ENCODE measurements at regions not wholly inside any gene's neighbourhood (a gene's known extent, or its start where the extent isn't known, plus 50 kb on each side); places are given as distances from the start of the nearest gene placed in this dataset.
"Not testable (repeated sequence)": the region's sequence is repeated elsewhere in the genome, so short reads cannot be mapped to it uniquely, and the experiment has no call there.

- no peak overlapping the region for H3K4me3 ChIP-seq (ENCODE audit: low read depth, low read length)
Measured at GRCh38 chr1:243996223-243996622, 54.9 kb upstream of the ZBTB18 start.

- H3K4me3 ChIP-seq (ENCODE audit: low read depth, low read length): no peak overlapping the region
Measured at GRCh38 chr1:243991650-243992049, 59.4 kb upstream of the ZBTB18 start.

GRCh38 chr1:243984788-243985187 lies 66.3 kb upstream of the ZBTB18 start:
- H3K4me3 ChIP-seq (ENCODE audit: low read depth, low read length): no peak overlapping the region

GRCh38 chr1:243982447-243983018 lies 68.5 kb upstream of the ZBTB18 start:
- H3K4me3 ChIP-seq (ENCODE audit: low read depth, low read length): no peak overlapping the region

- H3K4me3 ChIP-seq (ENCODE audit: low read depth, low read length): no peak overlapping the region
Measured at GRCh38 chr1:243980471-243980870, 70.6 kb upstream of the ZBTB18 start.

GRCh38 chr1:243980071-243980470 lies 71.0 kb upstream of the ZBTB18 start:
- H3K4me3 ChIP-seq (ENCODE audit: low read depth, low read length): no peak overlapping the region

GRCh38 chr1:243979396-243979795 lies 71.7 kb upstream of the ZBTB18 start:
- no peak overlapping the region for H3K4me3 ChIP-seq (ENCODE audit: low read depth, low read length)

- H3K4me3 ChIP-seq (ENCODE audit: low read depth, low read length): no peak overlapping the region
Measured at GRCh38 chr1:243977094-243977493, 74.0 kb upstream of the ZBTB18 start.

- H3K4me3 ChIP-seq (ENCODE audit: low read depth, low read length): no peak overlapping the region
Measured at GRCh38 chr1:243974451-243975292, 76.4 kb upstream of the ZBTB18 start.

- H3K4me3 ChIP-seq (ENCODE audit: low read depth, low read length): no peak overlapping the region
Measured at GRCh38 chr1:243973169-243973568, 77.9 kb upstream of the ZBTB18 start.

- H3K4me3 ChIP-seq (ENCODE audit: low read depth, low read length): no peak overlapping the region
Measured at GRCh38 chr1:243970077-243970476, 81.0 kb upstream of the ZBTB18 start.

GRCh38 chr1:243968413-243968812 lies 82.7 kb upstream of the ZBTB18 start:
- H3K4me3 ChIP-seq (ENCODE audit: low read depth, low read length): no peak overlapping the region

- H3K4me3 ChIP-seq (ENCODE audit: low read depth, low read length): no peak overlapping the region
Measured at GRCh38 chr1:243964915-243965314, 86.2 kb upstream of the ZBTB18 start.

- H3K4me3 ChIP-seq (ENCODE audit: low read depth, low read length): no peak overlapping the region
Measured at GRCh38 chr1:243963571-243963970, 87.5 kb upstream of the ZBTB18 start.

- no peak overlapping the region for H3K4me3 ChIP-seq (ENCODE audit: low read depth, low read length)
Measured at GRCh38 chr1:243962541-243962940, 88.5 kb upstream of the ZBTB18 start.

- no peak overlapping the region for H3K4me3 ChIP-seq (ENCODE audit: low read depth, low read length)
Measured at GRCh38 chr1:243959998-243960397, 91.1 kb upstream of the ZBTB18 start.

- H3K4me3 ChIP-seq (ENCODE audit: low read depth, low read length): no peak overlapping the region
Measured at GRCh38 chr1:243957141-243957540, 93.9 kb upstream of the ZBTB18 start.

GRCh38 chr1:243956450-243956849 lies 94.6 kb upstream of the ZBTB18 start:
- no peak overlapping the region for H3K4me3 ChIP-seq (ENCODE audit: low read depth, low read length)

- H3K4me3 ChIP-seq (ENCODE audit: low read depth, low read length): not testable (repeated sequence)
Measured at GRCh38 chr1:243951207-243951606, 99.9 kb upstream of the ZBTB18 start.

- H3K4me3 ChIP-seq (ENCODE audit: low read depth, low read length): no peak overlapping the region
Measured at GRCh38 chr1:243950166-243950565, 100.1 kb upstream of the AKT3 start.

GRCh38 chr1:243946946-243947345 lies 96.9 kb upstream of the AKT3 start:
- H3K4me3 ChIP-seq (ENCODE audit: low read depth, low read length): no peak overlapping the region

GRCh38 chr1:243946253-243946652 lies 96.2 kb upstream of the AKT3 start:
- no peak overlapping the region for H3K4me3 ChIP-seq (ENCODE audit: low read depth, low read length)

GRCh38 chr1:243945727-243946126 lies 95.7 kb upstream of the AKT3 start:
- H3K4me3 ChIP-seq (ENCODE audit: low read depth, low read length): no peak overlapping the region

Data from iPS-11a (cell line).